HG03571 (cell line): ENCODE measurements at regions not wholly inside any gene's neighbourhood (a gene's known extent, or its start where the extent isn't known, plus 50 kb on each side); places are given as distances from the start of the nearest gene placed in this dataset.
"Not testable (repeated sequence)": the region's sequence is repeated elsewhere in the genome, so short reads cannot be mapped to it uniquely, and the experiment has no call there.

Source experiments
- ATAC-seq: cut with Tn5 transposase; IDR thresholded peaks from one replicate; pipeline ENCODE4 v1.9.1; 2021; ENCODE audit not compliant: unreplicated experiment

DNA sequence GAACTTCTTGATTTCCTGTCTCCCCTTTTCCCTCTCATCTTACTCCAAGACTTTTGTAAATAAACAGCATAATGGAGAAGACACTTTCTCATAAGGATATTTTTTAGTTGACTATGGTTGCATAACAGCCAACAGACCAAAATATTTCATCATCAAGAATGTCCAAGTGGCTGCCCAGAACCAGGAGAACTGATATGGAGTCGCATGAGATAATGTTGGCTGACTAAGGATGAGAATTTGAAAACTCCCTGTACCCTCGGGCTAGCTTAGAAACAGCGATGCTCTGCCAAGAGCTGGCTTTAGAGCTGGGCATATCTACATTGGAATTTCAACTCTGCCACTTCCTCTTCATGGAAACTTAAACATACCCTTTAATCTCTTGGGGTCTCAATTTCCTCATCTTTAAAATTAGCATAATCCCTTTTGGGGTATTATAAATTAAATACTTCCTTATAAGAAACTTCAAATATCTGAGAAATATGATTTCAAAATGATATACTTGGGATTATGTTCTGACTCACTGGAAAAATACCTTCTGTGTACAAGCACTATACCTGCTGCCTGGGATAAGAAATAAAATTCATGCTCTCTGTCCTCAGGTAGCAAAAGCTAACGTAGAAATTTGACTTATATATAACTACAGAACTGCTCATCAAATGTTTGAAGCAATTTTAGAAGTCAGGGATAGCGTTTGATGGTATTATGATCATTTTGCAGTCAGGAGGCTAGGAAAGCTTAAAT is 777.3 kb downstream of the LTN1 start:
- ATAC-seq: no peak

DNA sequence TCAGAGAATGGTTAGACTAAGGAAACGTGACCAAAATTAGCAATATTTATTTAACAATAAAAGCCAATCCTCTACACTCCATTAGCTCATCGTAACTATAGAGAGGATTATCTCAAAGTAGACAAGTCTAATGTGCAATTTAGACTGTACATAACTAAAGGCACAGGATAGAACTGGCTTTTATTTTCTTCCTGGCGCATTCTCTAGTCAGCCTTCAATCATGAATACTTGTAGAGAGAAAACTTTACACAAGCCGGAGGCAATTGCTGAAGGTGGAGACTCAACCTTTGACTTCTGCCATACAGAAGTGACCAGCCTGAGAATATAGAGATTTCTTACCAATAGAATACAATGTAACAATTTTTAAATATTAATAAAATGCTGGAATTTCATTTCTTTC is 777.9 kb downstream of the LTN1 start:
- no peak for ATAC-seq

DNA sequence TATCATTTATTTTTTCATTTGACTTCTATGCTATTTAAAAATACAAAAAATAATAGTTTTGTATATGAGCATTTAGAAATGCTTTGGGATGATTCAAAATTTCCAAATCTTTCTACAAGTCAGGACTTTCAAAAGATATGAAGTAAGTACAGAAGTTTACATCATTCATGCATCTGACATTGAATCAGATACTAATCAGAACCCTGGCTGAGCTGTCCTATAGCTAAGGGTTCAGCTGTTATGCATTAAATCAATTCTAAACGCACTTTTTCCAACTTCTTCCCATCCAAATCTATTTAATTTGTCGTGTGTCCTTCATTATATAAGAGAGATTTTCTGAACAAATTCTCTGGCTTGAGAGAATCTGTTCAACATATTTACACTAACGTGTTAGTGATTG is 779.4 kb downstream of the LTN1 start:
- ATAC-seq: no peak

DNA sequence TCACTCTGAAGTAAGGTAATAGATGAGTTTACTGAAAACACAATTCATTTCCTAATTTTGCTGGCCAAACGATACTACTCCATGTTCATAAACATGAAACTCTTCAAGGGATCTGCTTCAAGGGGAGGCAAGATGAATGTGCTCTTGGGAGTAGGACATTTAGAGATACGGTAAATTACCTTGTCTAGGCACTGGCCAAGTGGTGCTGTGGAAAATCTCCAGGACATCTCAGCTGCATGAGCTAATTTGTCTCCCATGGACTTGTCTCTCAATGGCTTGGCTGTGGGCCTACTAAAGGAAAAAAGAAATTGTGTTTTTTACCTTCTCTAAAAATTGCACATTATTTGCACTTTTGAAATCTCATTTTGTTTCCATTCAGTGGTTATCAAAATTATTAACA is 780.6 kb downstream of the LTN1 start:
- no peak for ATAC-seq

DNA sequence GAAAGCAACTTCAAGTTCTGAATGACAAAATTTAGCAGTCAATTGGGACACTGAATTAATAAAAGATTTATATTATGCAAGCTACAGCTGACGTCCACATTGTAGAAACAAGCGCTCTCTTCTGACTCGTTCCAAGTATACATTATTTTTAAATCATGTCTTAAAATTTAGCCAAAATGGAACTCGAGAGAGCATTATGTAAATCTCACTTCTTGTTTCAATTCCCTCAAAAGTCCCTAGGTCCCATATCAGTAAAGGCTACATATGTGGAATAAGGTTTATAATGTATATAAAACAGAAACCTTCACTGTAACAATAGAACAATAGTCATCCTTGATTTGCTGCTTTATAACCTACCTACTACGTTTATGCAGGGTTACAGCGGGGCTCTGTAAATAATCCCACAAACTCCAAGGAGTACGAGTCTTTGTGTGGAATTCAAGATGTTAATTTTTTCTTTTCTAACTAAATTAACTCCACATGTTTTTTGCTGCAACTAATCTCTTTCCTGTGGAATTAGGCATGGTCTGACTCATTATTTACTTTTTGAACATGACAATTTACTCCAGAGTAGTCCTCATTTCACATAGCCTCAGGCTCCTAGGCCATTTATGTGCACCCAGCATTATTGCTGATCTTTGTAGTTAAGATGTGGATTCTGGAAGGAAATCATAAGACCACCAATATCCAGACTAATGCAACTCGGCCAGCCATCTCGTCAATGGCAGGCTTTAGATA is 785.1 kb downstream of the LTN1 start:
- no peak for ATAC-seq

DNA sequence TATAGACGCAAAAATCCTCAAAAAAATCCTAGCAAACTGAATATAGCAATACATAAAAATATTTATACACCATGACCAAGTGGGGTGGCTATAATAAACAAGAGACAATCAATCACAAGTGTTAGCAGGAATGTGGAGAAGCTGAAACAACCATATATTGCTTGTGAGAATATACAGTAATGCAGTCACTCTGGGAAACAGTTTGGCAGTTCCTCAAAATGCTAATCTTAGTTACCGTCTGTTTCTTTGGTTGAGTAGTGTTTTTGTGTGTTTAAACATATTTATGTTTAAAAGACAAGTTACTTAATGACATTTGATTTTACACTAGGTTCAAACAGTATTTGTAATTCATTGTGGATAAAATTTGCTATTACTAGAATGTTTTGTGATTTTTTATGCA is 792.0 kb downstream of the LTN1 start:
- no peak for ATAC-seq

DNA sequence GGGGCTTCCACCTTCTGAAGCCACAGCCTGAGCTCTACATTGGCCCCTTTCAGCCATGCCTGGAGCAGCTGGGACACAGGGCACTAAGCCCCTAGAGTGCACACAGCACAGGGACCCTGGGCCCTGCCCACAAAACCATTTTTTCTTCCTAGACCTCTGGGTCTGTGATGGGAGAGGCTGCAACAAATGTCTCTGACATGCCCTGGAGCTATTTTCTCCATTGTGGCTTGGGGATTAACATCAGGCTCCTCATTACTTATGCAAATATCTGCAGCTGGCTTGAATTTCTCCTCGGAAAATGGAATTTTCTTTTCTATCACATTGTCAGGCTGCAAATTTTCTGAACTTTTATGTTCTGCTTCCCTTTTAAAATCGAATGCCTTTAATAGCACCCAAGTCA is 795.7 kb downstream of the LTN1 start:
- ATAC-seq: no peak

DNA sequence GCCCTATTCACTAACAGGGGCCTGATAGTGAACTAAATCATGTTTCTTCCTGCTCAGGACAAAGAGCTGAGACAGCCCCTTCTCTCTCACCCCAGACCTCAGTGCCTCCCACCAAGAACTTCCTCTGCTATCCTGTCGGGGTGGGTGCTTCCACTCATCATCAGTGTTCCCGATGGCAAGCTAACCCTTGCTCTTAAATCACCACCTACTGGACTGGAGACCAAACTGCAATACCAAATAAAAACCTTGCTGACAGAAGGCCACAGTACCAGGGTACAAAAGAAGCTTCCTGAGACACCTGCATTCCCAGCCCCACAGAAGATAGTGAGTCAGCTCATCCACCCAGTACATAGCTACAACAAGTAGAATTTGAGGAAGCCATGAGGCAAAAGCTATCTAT is 799.5 kb downstream of the LTN1 start:
- no peak for ATAC-seq

DNA sequence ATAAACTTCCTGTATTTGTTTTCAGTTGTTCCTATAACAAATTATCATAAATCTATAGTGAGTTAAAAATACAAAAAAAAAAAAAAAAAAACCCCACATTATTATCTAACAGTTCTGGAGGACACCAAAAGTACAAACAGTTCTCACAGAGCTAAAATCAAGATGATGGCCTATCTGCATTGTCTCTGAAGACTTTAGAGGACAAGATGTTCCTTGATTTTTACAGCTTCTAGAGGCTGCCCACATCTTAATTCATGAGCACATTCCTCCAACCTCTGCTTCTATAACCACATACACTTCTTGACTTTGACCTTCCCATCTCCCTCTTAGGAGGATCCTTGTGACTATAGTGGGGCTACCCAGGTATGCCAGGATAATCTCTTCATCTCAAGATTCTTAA is 806.1 kb downstream of the LTN1 start:
- no peak for ATAC-seq

DNA sequence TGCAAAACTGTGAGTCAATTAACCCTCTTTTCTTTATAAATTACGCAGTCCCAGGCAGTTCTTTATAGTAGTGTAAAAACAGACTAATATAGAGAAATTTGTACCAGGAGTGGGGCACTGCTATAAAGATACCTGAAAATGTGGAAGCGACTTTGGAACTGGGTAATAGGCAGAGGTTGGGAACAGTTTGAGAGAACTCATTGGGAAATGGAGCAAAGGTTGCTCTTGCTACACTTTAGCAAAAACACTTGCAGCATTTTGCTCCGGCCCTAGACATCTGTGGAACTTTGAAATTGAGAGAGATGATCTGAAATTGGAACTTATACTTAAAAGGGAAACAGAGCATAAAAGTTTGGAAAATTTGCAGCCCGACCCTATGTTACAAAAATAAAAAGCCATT is 810.9 kb downstream of the LTN1 start:
- no peak for ATAC-seq

DNA sequence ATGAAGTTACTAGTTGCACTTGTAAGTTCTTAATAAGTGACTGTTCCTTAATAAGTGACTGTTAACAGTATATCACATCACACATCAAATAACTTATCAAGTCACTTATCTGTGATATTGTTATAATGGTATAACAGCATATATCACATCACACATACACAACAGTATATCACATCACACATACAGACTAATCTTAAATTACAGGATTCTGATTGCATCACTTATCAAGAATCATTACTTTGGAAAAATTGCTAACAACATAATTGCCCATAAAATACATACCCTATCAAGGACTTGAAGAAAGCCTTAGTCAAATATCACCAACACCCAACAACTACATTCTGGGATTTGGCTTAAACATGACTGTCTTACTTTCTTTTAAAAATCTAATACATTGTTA is 813.5 kb downstream of the LTN1 start:
- ATAC-seq: no peak

DNA sequence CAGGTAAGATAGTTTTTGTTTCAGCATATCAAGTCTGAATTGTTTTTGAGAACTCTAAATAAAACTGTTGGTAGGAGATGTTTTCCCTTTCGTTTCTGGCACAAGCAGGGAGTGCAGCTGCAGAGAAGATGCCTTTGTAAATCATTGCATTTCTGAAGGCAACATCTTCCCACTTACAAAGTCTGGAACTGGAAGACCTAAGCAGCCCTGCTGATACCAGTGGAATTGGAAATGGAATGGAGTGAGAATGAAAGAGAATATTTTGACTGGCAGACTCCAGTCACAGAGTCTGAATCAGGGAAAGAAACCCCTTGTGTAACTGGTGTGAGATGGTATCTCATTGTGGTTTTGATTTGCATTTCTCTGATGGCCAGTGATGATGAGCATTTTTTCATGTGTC is 815.6 kb downstream of the LTN1 start:
- no peak for ATAC-seq

DNA sequence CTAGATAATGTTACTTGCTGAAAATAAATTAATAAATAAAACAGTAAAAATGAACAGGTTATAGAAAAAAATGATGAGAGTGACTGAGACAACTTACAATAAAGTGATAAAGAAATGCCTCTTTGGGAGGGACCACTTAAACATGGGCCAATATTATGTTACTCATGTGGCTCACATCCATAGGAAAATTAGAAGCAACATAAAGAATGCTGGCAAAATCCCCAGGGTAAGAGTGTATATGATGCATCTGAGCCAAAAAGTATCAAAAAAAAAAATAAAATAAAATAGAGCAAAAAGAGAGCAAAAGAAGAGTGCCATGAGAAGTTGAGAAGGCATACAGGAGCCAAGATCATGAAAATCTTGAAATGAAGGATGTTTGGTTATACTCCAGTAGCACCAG is 818.0 kb downstream of the LTN1 start:
- no peak for ATAC-seq

DNA sequence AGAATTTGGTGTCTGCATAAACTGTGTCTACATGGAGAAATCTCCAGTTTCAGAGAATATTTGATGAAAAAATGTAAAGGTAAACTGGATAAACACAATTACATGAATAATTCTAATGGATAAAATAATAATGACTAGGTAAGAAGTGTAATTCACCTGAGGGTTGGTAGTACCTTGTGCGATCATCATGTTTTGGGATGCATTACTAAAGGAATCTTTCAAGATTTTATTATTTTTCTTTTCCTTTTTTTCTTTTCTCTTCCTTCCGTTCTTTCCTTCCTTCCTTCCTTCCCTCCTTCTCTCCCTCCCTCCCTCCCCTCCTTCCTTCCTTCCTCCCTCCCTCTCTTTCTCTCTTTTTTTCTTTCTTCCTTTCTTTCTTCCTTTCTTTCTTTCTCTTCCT is 818.7 kb downstream of the LTN1 start:
- no peak for ATAC-seq

DNA sequence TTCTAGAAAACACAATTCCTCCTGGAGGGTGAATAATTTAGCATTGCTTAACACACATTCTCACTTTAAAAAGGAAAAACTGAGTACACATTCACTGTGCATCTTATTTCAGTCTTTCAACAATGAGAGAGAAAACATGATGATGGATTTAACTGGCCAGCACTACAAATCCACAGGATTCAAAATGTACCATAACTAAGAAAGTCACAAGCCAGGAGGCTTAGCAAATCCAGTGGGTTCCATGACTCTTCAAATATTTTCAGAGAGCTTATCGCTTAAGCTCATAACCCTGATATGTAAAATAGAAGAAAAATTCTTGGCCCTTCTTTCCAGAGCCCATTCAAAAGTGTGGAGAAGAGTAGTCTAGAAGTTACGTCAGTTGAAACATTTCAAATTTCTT is 820.3 kb downstream of the LTN1 start:
- ATAC-seq: no peak

DNA sequence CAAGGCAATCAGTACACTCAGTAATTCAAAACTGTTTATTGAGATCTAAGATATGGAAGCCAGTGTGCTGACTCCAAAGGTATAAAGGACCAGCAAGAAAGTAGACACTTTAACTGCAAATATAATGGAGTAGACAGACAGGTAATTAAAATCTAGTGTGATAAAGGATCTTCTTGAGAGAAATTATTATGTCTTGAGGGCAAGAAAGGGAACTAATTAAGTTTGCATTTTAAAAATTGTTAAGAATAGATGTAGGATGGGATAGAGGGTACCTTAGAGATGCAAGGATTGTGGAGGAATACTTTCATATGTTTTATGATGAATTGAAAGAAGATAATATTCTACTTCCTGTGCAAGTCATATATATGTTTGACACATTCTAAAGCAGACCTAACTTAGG is 825.3 kb downstream of the LTN1 start:
- ATAC-seq: no peak

DNA sequence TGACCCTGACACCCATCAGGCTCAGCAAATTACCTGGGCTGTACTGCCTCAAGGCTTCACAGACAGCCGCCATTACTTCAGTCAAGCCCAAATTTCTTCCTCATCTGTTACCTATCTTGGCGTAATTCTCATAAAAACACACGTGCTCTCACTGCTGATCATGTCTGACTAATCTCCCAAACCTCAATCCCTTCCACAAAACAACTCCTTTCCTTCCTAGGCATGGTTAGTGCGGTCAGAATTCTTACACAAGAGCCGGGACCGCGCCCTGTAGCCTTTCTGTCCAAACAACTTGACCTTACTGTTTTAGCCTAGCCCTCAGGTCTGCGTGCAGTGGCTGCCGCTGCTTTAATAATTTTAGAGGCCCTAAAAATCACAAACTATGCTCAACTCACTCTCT is 828.2 kb downstream of the LTN1 start:
- ATAC-seq: not testable (repeated sequence)

DNA sequence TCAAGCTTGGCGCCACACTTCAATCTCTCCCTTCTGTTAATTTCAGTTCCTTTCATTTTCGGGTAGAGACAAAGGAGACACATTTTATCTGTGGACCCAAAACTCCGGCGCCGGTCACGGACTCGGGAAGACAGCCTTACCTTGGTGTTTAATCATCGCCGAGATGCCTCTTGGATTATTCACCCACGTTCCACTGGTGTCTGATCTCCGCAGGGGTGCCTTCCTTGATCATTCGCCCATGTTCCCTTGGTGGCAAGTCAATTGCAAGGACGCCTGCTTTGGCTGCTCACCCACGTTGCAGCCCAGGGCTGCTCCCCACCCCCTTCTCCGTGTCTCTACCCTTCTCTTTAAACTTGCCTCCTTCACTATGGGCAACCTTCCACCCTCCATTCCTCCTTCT is 830.6 kb downstream of the LTN1 start:
- not testable (repeated sequence) for ATAC-seq

DNA sequence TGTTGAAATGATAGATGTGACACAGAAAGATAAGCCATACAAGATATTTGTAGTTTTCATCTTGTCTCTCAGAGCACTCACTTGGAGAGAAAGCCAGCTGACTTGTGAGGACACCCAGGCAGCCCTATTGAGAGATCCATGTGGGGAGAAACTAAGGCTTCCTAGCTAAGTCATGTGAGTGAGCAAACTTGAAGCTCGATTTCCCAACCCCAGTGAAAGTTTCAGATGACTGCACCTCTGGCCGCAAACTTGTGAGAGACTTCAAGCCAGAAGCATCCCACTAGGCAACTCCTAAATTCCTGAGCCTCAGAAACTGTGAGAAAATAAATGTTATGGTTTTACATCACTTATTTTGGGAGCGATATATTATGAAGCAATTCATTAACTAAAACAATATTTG is 832.3 kb downstream of the LTN1 start:
- no peak for ATAC-seq

DNA sequence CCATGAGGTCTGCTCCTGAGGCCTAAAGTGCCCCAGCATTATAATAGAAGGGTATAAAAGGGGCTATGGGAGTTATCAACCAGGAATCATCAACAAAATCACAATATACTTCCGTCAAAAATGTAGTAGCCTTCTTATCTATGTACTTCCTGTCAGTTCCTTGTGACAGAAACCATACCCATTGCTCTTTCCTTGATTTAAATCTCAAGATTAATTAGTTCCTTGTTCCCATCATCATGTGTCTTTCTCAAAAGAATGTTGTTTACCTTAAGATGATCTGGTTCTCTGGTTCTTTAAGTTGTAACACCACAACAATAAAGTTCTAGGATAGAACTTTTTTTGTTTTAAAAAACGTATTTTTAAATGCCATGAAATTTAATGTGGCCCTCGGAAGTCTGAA is 833.3 kb downstream of the LTN1 start:
- no peak for ATAC-seq

DNA sequence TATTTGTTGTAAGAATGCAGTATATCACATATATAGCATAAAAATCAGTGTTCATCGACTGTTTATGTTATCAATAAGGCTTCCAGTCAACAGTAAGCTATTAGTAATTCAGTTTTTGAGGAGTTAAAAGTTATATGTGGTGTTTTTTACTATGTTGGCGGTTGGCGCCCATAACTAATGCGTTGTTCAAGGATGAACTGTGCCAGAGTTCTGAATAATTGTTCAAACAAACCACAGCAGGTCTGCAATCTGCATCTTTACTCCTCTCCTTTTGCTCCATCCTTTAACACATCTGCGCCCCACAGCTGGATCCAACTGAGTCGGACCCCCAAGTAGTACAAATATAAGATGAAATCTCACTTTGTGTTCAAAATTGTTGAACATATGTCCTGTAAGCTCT is 836.1 kb downstream of the LTN1 start:
- ATAC-seq: no peak

DNA sequence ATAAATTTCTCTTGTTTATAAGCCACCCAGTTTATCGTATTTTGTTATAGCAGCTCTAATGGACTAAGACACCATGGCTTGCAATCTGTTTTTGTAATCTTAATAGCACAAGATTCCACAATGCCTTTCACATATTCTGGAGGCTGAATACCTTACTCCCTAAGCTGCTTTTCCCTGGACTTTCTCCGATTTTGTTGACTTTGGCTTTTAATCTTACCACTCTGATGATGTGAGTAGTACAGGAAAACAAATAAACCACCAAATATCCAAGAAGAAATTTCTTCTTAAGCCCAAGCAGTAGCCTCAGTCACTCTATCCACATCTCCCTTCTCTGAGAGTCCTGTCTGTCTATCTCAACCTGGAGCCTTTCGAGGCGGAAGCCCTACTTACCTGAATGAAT is 838.6 kb downstream of the LTN1 start:
- ATAC-seq: no peak

DNA sequence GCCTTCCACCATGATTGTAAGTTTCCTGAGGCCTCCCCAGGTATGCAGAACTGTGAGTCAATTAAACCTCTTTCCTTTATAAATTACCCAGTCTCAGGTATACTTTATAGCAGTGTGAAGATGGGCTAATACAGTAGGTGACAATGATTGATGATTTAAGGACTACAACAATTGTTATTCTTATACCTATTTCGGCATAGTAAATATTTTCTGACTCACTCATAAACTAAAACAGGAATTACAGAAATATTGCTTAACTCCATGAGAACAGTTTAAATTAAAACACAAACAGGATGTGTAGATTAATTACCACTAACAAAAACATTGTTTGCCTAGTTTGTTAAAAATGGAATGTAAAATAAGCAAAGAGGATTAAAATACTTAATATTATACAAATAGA is 839.9 kb downstream of the LTN1 start:
- ATAC-seq: no peak
